ENCODE measurements at regions not wholly inside any gene's neighbourhood (a gene's known extent, or its start where the extent isn't known, plus 50 kb on each side); places are given as distances from the start of the nearest gene placed in this dataset.
A peak's percentile ranks its signal among the peaks of the same experiment; 100 is the strongest.

DNA sequence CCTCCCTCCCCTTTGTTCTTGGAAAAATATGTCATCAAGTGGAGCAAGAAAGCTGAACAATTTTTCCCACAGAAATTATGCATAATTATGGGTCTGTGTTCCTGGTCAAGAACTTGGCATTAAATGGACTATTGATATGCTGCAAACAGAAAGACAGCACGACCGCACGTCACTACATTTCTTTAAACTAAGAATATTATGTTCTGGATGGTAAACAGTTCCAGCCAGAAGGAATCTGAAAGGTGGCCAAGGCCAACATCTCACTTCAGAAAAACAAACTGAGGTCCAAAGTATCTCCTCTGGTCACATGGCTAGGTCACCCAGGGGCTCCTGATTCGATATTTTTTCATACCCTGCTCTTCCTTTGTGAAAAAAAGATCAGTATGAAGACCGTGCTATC is 173.3 kb upstream of the GAS1 start:
- DNase-seq: no peak

DNA sequence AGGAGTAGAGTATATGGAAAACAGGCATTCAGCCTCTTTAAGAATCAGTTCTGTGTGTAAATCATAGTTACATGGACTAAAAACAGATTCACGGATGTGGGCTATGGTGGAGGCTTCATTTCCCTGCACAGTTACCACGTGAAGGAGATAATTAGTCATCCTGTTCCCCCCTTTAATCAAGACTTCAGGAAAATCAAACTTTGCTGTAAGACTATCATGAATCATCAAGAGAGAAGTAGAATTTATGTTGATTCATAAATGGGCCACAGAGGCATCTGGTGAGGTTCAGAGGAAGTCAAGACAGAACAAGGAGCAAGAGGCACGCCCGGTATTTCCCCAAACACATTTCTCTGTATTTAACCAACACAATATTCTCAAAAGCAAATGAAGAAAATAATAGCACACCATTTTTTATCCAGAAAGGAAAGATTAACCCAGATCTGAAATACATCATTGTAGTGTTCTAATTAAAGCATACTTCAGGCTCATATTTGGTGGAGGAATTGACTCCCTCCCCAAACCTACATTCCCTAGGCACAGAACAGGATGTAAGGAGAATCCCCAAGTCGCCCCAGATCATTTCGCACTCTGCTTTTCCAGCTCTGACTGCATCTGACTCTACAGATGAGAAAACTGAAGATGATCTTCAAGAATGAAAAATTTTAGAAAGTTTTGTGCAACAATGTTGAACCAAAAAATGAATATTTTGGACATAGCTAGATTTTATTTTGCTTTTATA is 175.8 kb upstream of the GAS1 start:
- DNase-seq: no peak

DNA sequence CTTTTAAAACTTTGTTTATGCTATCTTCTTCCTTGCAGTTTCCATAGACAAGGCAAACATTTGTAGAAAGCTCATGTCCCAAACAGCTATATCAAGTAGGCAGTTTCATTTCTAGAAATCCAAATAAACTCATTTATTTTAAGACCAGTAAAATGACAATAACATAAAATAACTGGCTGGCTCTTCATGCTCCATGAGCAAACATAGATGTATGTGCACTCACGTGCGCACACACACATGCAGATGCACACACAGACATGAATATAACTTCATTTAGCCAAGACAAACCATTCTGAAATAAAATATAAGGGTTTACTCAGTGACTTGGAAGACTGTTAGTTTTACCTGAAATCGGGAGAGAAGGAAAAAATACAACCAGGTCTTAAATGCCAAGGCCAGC is 176.5 kb upstream of the GAS1 start:
- no peak for DNase-seq

DNA sequence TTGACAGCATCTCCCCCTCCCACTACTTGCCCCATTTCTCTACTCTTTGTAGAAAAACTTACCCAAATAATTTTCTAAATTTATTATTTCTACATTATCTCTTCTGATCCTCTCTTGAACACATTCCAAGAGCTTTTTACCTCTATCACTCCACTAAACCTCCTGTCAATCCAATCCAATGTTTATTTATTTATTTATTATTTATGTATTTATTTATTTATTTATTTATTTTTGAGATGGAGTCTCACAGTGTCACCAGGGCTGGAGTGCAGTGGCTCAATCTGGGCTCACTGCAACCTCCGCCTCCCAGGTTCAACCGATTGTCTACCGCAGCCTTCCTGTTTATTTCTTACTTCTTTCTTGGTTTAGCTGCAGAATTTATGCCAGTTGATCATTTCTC is 178.5 kb upstream of the GAS1 start:
- DNase-seq: no peak

DNA sequence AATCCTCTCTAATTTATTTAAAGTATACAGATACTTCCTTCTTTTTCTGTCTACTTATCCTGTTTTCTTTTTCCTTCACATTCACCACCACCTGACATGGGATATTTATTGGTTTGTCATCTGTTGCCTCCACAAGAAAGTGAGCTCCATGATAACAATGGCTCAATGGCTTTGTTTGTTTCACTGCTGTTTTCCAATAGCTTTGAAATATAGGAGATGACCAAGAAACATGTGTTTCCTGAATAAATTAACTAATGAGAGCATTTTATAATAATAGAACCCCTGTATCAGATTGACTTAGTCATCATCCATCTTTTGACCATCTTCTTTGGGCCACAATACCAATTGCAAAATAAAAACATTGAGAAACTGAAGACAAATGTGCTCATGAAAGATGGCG is 180.2 kb upstream of the GAS1 start:
- DNase-seq: no peak

DNA sequence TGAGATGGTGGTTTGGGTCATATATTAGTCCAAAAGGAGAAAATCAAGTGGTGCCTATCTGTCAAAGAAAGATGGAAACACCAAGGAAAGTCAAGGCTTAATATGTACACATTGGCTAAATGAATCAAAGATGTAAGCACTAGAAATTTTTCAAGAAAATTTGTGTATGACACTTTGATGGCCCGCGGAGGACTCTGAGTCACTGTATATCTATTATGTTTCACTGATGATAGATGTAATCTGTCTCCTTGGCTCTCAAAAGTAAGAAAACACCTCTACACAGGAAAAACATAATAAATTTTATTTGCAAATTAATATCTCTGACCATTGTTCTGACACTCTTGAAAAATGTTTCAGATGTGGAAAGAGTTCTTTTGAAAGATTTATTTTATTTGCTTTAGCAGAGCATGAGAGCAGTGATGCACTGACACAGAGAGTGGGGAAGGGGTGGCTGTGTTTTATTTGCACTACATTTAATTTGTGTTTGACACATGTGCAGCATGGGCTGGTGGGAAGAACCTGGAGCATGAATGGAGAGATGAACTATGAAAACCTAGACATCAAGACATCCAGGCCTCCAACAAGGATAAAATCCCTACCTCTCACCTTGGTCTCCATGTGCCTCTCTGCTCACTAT is 180.8 kb upstream of the GAS1 start:
- DNase-seq: no peak

DNA sequence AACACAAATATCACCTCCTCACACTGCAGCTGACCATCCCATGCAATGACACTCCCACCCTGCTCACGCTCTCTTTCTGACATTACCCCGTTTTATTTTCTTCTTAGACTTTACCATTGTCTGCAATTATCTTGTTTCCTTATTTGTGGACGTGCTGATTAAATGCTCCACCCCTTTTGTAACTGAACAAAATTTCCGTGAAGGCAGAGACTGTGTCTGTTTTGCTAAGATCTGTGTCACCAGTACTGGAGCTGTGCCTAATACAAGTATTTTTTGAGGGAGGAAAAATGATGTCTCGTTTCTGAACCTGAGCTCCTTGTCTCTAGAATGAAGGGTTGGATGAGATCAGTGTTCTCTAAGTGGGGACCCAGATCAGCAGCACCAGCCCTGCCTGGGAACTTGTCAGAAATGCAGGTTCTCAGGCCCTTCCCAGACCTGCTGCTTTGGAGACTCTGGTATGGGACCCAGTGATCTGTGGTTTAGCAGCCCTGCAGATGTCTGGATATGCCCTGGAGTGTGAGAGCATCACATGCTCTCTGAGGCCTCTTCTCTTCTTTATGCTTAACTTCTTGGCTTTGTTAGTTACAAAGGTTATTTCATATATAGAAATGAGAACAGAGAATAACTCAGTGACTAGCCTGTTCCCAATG is 181.7 kb upstream of the GAS1 start:
- DNase-seq: no peak

DNA sequence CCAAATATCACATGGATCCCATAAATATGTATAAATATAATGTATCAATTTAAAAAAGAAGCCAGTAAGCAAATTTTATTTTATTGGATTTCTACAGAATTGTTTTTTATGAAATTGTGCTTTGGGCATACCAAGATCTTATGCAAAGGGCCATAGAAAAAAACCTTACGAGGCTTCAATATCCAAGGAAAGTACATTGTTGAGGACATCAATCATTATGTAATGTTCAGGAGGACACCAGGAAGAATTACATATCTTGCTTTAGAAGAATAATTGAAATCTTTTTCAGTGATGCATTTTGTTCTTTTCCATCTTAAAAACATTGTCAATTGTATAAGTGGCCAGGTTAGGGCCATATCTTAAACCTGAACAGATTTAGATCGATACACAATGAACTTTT is 187.8 kb upstream of the GAS1 start:
- no peak for DNase-seq

DNA sequence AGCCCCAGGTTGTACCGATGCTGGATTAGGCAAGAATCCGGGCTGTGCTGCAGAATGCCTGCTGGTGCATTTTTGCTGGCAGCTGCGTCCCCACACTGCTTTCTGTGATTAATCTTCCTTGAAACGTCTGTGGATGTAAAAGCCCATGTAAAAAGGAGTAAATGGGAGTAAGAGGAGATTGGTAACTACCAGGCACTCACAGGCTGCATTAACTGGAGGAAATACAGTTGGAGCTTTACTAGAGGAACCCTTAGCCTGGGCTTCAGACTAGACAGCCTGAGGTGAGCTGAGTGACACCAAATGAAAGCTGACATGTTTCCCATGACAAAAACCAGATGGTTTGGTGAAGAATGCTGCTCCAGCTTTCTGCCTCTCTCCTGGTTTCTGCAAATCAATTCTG is 190.4 kb upstream of the GAS1 start:
- no peak for DNase-seq

DNA sequence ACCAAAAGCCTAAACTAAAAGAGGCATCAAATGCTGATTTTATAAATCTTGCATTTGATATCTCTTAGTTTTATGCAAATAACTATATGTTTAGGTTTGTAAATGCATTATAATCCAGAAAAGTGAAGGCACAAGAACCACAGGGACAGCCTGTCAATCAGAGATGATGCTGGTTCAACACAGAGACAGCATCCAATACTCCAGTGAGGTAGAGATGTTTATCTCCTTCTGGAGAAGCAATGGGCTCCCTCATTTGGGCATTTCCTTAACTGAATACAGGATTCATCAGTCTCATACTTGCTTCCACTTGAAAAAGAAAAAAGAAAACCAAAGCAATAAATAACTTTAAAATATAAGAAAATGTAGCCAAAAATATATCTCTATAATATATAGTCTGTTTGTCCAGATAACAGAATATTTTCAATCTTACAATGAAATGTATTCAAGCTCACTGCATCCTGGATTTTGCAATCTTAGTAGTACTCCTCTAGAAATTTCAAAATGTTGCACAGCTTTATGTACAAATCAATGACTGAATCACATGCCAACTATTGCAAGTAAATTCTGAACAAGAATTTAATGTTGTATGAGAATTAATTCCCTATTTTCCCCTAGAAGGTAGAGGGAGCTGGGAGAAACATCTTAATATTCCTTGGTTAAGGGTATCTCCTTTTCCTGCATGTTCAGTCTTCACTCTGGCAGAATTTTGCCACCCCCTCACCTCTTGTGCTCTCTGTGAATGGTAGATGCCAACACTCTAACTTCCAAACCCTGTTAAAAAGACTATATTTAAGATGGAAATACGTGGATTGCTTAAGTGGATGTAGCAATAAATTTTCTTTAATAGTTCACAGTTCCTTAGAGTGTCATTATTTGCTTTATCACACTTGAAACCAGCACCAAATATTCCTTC is 191.1 kb upstream of the GAS1 start:
- DNase-seq: no peak

DNA sequence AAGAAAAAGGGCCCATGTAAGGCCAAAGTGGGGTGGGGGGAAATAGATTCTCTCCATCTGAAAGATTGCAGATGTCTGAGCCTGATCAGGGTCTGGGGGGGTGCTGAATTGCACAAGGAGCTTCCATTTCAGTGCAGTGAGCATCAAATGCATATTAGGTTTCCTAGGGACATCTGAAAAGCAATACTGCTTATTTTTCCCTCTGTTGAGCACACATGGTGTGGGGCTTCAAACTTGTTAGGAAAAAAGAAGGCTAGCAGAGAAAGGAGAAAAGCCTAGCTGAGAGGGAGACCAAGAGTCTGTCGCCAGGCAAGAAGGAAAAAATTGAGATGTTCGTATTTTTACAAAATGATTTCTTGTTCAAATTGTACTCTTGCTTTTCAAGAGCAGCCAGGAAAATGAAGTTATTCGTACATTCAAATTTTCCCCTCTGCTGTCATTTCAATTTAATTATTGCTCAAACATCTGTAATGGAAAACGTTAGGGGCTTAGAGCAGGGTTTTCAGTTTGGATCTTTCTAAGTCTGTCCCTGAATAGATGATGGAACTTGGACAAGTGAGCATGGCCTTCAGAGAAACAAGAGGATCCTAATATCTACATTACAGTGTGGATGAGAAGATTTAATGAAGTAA is 191.9 kb upstream of the GAS1 start:
- DNase-seq: no peak

DNA sequence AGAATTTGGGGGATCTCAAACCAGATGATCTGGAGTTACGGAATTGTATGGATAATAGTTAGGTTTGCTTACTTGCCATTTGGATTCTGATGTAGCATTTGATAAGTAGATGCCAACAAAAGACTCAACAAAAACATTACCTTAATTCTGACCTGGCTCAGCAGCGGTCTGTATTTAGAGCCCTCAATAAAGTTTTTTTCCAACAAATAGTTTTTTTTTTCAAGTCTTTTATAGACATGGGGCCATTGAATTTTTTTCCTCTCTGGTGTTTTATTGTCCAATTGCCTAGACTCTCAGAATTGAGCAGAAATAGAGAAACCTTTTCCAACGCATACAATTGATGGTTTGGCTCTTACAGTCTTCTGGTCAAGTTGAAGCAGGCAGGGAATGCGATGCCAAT is 192.8 kb upstream of the GAS1 start:
- DNase-seq: no peak

DNA sequence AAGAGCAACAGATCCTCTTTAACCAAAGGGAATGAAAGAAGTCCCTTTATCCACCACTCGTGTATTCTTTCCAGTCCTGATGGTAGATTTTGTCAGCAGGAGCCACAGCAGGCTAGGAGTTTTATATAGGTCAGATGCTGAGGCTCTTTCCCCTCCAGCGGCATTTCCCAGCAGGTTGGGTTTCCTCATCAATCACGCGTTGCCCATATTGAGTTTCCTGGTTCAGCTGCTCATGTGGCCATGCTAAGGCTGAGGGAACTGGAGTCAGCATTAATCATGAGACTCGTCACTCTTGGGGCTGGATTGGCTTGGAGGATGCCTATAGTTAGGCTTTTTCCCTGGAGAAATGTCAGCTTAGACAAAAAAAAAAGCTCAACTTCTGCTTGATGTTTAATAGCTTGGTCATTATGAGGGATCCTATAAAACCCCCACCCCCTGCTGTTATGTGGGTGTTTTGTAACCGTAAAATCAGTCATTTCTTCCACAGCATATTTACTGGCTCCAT is 193.4 kb upstream of the GAS1 start:
- no peak for DNase-seq

DNA sequence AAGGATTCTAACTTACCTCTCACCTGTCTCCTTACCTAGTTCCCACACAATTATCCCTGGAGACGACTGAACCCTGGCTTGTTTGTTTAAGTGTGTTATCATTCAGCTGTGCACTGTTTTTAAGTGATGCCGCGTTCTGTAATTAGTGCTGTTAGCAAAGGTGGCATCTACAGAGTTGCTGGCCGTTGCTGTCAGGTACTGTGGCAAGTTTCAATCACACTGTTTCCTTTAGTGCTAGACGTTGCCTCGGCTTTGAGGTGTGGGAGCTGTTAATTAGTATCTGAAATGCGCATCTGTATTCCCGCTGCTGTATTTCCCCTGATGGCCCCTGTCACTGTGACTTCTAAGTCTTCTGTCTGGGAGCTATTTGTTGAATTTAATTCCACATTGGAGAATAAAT is 193.8 kb upstream of the GAS1 start:
- DNase-seq: no peak

DNA sequence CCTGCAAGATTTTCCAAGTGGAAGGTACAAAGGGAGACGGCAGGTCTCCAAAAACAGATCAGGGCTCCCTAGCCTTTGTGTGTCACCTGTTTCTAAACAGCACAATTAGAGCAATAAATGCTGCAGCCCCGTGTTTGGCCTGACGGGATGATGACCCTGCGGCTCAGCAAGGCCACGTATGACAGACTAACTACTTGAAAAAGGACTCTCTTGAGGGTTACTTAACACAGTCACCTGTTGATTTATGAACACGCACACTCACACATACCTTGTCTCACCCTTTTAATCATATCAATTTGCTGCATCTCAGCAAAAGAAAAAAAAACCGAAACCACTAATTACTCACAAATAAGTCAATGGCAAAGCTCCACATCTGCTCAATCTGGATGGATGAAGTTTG is 199.6 kb upstream of the GAS1 start:
- no peak for DNase-seq

DNA sequence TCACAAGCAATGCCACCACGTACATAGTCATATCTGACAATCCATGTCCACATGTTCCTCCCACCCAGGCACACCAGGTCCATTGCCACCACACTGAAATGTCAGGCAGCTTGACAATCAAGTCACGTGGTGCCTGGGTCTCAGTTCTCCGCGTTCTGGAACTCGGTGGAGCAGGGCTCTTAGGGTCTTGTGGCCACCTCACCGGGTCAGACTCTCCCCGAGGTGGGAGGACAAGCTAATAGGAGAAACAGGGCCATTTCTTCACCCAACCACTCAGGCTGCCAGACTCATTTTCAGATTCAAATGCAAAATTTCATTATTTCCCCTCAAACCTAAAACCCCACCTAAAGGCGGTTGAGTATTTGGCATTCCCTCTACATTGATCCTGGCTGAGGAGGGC is 200.5 kb upstream of the GAS1 start:
- DNase-seq: no peak

DNA sequence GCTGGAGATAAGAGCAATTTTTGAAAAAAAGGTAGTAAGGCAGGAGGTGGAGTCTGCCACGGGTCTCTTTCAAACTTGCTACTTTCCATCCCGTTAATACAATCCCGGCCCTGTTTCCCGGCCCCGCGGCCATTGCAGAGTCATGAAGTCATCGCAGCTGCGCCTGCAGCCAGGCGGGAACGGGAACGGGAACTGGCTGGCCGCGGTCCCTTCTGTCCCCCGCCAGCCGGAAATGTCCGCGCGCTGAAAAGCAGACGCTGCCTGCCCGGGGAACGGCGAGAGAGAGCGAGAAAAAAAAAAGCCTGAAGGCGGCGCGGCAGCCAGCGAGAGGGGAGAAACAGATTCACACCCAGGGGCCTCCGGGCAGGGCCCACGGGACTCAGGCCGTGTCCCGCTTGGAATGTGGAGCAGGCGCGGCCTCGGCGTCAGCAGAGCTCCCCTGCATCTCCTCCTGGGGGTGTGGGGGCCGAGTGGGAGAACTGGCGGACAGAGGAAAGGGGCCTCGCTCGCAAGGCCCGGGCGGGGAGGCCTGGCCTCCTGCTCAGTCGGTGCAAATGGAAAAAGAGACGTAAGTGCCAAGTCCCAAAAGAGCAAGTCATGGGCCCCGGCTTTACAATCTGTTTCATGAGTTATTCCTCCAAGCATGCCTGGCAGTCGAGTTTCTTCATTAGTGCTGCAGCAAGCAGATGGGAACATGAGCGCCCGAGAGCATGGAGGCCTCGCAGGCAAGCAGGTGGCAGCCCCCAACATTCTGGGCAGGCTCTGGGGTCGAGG is 201.2 kb upstream of the GAS1 start:
- DNase-seq: peak; percentile 53

DNA sequence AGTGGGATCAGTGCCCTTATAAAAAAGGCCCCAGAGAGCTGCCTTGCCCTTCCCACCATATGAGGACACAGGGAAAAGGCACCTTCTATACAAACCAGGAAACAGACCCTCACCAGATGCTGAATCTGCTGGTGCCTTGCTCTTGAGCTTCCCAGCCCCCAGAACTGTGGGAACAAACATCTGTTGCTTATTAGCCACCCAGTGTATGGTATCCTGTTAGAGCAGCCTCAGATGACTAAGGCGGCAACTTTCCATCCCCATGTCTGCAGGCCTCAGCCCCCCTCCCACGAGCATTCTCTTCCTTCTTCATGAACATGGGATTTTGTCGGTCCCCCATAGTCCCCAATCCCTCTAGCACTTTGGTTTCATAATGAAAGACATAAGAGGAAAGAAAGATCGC is 202.5 kb upstream of the GAS1 start:
- no peak for DNase-seq

DNA sequence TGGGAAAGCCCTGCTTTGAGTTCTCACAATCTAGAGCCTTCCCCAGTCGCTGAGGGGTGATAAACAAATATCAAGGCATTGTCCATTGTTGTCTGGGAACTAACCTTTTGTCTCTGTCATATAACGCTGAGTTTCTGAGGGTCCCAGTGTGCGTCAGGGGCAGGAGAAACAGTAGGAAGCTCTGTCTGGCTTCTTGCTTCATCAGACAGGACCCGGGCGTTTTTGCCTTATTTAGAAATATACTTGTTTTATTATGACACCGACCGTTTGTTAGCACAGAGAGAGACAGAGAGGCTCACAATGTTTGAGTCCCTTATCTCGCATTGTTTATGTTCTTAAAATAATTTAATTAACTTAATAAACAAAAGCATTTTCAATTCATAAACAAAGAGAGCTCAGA is 204.9 kb upstream of the GAS1 start:
- DNase-seq: no peak

DNA sequence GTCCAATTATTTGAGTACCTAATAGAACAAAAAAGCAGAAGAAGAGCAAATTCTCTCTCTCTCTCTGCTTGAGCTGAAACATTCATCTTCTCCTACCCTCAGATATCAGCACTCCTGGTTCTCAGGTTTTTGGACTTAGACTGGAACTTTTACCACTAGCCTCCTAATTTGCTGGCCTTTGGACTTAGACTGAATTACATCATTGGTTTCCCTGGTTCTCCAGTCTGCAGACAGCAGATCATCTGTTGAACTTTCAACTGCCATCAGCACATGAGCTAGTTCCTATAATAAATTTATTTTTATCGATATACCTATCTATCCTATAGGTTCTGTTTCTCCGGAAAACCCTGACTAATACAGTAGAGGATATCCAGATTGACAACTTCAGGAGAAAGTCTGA is 208.9 kb upstream of the GAS1 start:
- DNase-seq: no peak

DNA sequence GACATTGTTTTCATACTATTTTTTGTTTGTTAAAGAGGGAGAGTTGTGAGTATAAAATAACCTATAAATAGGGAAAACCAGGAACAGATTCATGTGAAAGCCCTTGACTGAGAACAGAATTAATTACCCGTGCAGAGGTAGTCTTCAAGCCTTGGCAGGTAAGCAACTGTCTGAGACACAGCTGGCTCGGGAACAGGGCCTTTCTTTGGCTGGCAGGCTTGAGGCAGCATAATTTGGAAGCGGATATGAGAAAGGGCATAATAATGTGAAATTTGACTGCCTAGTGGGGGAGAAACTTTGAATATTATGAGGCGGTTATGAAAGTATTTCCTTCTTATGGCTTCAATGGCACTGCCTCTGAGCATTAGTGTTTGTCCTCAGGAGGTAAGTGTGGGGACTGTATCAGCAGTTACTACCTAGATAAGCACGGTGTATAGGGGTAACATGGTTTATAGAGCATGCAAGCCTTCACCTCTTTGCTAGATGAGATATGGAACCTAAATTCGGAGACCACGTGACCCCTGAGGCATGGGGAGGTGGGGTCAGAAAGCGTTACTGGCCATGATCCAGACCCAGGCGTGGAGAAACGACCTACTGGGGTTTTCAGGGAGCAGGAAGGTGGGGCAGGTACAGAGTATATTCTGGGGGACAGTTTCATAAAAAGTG is 210.2 kb upstream of the GAS1 start:
- DNase-seq: no peak
